ENCODE measurements at regions not wholly inside any gene's neighbourhood (a gene's known extent, or its start where the extent isn't known, plus 50 kb on each side); places are given as distances from the start of the nearest gene placed in this dataset.

DNA sequence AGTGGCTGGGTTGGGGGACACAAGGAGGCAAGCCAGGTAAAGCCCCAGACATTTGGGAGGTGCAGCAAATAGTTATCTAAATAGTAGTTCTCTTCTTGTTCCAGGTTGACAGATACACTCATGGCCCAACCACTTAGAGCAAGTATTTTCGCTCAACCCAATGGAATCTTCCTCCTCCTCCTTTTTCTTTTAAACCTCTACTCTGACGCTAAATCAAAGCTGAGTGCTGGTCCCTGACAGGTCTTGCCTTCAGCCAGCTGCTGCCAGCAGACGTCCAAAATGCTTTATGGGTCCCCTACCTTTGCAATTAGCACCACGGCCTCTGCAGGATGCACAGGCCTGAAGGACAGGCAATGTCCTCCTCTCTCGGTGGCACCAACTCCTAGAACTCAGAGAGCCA lies 558.5 kb downstream of the MIAT start:
- no peak overlapping the region for H3K4me3 ChIP-seq (replicated peaks; ENCODE audit: low read depth, low read length)

DNA sequence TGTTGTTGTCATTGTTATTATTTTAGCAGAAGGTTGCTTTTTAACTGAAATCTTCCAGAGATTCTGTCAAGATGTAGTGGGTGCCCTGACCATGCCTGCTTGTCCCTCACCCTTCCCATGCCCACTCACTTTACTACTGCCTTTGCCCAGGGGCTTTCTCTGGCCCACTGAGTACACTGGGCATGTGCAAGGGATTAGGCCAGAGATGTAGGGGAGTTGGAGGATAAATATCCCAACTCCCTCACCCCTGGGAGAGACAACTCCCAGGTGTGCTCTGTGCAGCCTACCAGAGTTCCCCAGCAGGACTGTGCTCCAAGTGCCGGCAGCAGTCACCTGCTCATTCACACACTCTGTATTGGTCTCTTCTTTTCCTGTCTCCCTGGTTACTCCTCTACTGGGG lies 559.1 kb downstream of the MIAT start:
- H3K4me3 ChIP-seq (replicated peaks; ENCODE audit: low read depth, low read length), result no peak overlapping the region
- no peaks in the 10 kb centered on the region for H3K36me3 ChIP-seq (ENCODE audit: control insufficient read depth, insufficient read depth, low read length)
- no peak for DNase-seq (ENCODE audit: extremely low read depth, insufficient read length)
- TF ChIP-seq, protein P1, sequence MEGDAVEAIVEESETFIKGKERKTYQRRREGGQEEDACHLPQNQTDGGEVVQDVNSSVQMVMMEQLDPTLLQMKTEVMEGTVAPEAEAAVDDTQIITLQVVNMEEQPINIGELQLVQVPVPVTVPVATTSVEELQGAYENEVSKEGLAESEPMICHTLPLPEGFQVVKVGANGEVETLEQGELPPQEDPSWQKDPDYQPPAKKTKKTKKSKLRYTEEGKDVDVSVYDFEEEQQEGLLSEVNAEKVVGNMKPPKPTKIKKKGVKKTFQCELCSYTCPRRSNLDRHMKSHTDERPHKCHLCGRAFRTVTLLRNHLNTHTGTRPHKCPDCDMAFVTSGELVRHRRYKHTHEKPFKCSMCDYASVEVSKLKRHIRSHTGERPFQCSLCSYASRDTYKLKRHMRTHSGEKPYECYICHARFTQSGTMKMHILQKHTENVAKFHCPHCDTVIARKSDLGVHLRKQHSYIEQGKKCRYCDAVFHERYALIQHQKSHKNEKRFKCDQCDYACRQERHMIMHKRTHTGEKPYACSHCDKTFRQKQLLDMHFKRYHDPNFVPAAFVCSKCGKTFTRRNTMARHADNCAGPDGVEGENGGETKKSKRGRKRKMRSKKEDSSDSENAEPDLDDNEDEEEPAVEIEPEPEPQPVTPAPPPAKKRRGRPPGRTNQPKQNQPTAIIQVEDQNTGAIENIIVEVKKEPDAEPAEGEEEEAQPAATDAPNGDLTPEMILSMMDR (IDR thresholded peaks at IDR 0.05; ENCODE audit: insufficient read depth, low read length, poor library complexity, severe bottlenecking), result no peak
- H3K27me3 ChIP-seq (replicated peaks; ENCODE audit: control insufficient read depth, insufficient read depth, low read length), result no peaks in the 10 kb centered on the region

More for the DNA sequence above, 558.5 kb downstream of the MIAT start:
- TF ChIP-seq, protein P1 (IDR thresholded peaks at IDR 0.05; ENCODE audit: insufficient read depth, low read length, poor library complexity, severe bottlenecking), result no peak
- Histone ChIP-seq H3K27me3 (replicated peaks; ENCODE audit: control insufficient read depth, insufficient read depth, low read length) (no peaks in the 10 kb centered on the region), H3K36me3 (ENCODE audit: control insufficient read depth, insufficient read depth, low read length) (no peaks in the 10 kb centered on the region)
- DNase-seq (ENCODE audit: extremely low read depth, insufficient read length), result no peak

DNA sequence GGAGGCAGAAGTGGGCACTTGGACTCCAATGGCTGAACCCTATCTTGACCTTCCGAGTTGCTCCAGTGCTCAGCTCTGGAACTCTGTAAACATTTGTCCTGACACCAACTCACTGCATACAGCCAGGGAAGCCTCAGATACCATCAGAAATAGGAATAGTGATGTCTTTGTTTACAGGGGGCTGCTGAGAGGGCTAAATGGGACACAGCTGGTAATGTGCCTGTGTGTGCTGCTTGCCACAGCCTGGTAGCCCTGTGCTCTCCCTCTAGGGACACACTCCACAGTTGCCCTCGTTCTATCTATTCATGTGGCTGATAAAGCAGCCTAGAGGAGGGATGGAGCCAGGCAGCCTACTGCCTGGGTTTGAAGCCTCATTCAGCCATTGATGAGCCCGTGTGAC lies 559.8 kb downstream of the MIAT start:
- DNase-seq (ENCODE audit: extremely low read depth, insufficient read length), result no peak
- H3K27me3 ChIP-seq (replicated peaks; ENCODE audit: control insufficient read depth, insufficient read depth, low read length), result no peaks in the 10 kb centered on the region
- no peak overlapping the region for H3K4me3 ChIP-seq (replicated peaks; ENCODE audit: low read depth, low read length)
- TF ChIP-seq, protein P1 (IDR thresholded peaks at IDR 0.05; ENCODE audit: insufficient read depth, low read length, poor library complexity, severe bottlenecking), result no peak
- no peaks in the 10 kb centered on the region for H3K36me3 ChIP-seq (ENCODE audit: control insufficient read depth, insufficient read depth, low read length)

DNA sequence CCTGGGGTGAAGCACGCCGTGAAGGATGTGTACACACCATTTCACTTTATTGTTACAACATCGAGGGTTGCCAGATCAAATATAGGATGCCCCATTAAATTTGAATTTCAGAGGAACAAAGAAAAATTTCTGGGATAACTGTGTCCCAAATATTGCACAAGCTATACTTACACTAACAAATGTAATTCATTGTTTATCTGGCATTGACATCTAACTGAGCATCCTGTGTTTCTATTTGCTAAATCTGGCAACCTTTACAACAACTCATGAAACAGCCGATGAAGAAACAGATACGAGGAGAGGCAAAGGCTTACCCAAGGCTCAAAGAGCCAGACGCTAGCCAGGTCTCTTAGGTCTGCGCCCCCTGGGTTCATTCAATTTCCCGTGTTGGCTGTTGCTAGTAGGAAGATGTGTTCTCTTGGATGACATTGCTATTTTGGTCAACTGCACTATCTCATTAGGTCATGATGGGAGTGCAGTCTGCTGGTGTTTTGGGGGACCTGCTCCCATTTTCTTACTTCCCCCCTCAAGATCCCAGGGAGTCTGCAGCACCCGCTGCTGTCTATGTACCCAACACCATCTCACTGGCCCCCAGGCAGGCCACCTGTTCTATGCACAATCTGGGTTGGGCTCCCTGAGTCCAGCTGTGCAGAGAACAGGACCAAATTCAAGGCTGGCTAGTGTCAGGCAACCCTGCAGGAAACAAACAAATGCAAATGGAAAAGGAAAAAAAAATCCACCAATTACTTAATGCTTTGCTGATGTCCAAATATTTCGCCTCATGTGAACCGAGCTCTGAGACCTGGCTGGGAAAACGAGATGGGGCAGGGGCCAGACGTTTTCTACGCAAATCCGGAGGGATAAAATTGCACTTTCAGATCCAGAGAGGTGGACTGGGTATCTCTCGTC lies 560.9 kb downstream of the MIAT start:
- DNase-seq (ENCODE audit: extremely low read depth, insufficient read length), result no peak
- H3K27me3 ChIP-seq (replicated peaks; ENCODE audit: control insufficient read depth, insufficient read depth, low read length), result no peaks in the 10 kb centered on the region
- TF ChIP-seq, protein P1 (IDR thresholded peaks at IDR 0.05; ENCODE audit: insufficient read depth, low read length, poor library complexity, severe bottlenecking), result no peak
- H3K4me3 ChIP-seq (replicated peaks; ENCODE audit: low read depth, low read length), result no peak overlapping the region
- no peaks in the 10 kb centered on the region for H3K36me3 ChIP-seq (ENCODE audit: control insufficient read depth, insufficient read depth, low read length)

DNA sequence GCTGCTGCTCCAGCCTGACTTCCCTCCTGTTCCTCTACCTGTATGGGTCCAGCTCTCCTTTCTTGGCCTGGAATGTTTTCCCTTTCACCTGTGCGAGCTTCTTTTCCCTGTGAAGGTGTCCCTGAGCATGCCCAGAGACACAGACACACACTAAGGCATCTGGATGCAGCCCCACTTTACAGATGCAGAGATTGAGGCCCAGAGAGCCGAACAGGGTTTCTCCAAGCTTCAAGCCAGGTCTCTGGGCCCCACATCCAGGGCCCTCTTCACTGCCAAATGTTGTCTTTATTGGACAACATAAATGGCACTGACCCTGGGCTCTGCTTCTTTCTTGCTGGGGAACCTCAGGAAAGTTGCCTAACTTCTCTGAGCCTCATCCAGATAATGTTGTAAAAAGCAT lies 561.6 kb downstream of the MIAT start:
- TF ChIP-seq, protein P1 (IDR thresholded peaks at IDR 0.05; ENCODE audit: insufficient read depth, low read length, poor library complexity, severe bottlenecking), result no peak
- Histone ChIP-seq H3K27me3 (replicated peaks; ENCODE audit: control insufficient read depth, insufficient read depth, low read length) (no peaks in the 10 kb centered on the region), H3K36me3 (ENCODE audit: control insufficient read depth, insufficient read depth, low read length) (no peaks in the 10 kb centered on the region), H3K4me3 (replicated peaks; ENCODE audit: low read depth, low read length) (no peak overlapping the region)
- no peak for DNase-seq (ENCODE audit: extremely low read depth, insufficient read length)

All from GM06990 (cell line).